ENCODE measurements at regions not wholly inside any gene's neighbourhood (a gene's known extent, or its start where the extent isn't known, plus 50 kb on each side); places are given as distances from the start of the nearest gene placed in this dataset.

GRCh38 chr13:111993691-111994090 lies 73.3 kb upstream of the SOX1 start:
- no peak for TF ChIP-seq ELF4 (IDR thresholded peaks at IDR 0.05)
- TF ChIP-seq NFRKB (IDR thresholded peaks at IDR 0.05): no peak
- no peak for TF ChIP-seq SP1 (IDR thresholded peaks at IDR 0.05)
- TF ChIP-seq LEF1 (IDR thresholded peaks at IDR 0.05; ENCODE audit: borderline replicate concordance): no peak
- no peak for TF ChIP-seq FOXM1 (IDR thresholded peaks at IDR 0.05; ENCODE audit: borderline replicate concordance)
- TF ChIP-seq ARNT (IDR thresholded peaks at IDR 0.05): no peak
- no peak for TF ChIP-seq BHLHE40 (IDR thresholded peaks at IDR 0.05; ENCODE audit: borderline replicate concordance)

Measured in HEK293T (cell line).